ENCODE measurements at regions not wholly inside any gene's neighbourhood (a gene's known extent, or its start where the extent isn't known, plus 50 kb on each side); places are given as distances from the start of the nearest gene placed in this dataset.

DNA sequence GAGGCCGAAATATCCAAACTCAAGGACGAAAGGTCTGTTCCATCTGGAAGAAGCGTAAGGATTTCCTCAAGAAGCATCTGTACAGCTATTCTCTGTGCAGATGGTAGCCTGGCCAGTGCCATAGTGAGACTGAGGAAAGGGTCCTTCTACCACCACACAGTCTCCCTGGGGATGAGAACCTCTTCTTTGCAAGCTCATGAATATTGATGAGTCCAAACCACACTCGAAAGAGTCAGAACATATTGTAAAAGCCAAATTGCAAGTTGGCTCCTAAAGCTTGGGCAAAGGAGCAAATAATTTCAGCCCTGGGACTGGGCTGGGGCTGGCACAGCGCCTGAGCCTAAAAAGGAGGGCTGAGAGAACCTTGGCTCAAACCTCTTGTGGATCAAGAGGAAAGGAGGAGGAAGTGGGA lies 66.1 kb upstream of the PIP4K2A start (continued):
- TF ChIP-seq, protein P1, sequence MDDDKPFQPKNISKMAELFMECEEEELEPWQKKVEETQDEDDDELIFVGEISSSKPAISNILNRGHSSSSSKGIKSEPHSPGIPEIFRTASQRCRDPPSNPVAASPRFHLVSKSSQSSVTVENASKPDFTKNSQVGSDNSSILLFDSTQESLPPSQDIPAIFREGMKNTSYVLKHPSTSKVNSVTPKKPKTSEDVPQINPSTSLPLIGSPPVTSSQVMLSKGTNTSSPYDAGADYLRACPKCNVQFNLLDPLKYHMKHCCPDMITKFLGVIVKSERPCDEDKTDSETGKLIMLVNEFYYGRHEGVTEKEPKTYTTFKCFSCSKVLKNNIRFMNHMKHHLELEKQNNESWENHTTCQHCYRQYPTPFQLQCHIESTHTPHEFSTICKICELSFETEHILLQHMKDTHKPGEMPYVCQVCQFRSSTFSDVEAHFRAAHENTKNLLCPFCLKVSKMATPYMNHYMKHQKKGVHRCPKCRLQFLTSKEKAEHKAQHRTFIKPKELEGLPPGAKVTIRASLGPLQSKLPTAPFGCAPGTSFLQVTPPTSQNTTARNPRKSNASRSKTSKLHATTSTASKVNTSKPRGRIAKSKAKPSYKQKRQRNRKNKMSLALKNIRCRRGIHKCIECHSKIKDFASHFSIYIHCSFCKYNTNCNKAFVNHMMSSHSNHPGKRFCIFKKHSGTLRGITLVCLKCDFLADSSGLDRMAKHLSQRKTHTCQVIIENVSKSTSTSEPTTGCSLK (tag by site-specific recombination; IDR thresholded peaks at IDR 0.05), result no peak
- no peak for TF ChIP-seq ZBTB7A (tag by site-specific recombination; IDR thresholded peaks at IDR 0.05; ENCODE audit: low read depth)
- no peak for TF ChIP-seq ZNF623 (tag by site-specific recombination; IDR thresholded peaks at IDR 0.05)
- no peak for TF ChIP-seq GFI1B (tag by site-specific recombination; IDR thresholded peaks at IDR 0.05)
- TF ChIP-seq ZNF670 (tag by site-specific recombination; IDR thresholded peaks at IDR 0.05; ENCODE audit: low read depth), result no peak
- TF ChIP-seq ZNF354C (tag by site-specific recombination; IDR thresholded peaks at IDR 0.05; ENCODE audit: borderline replicate concordance, low read depth), result no peak
- no peak for TF ChIP-seq ZNF596 (tag by site-specific recombination; IDR thresholded peaks at IDR 0.05)
- TF ChIP-seq ZNF621 (tag by site-specific recombination; IDR thresholded peaks at IDR 0.05), result no peak

DNA sequence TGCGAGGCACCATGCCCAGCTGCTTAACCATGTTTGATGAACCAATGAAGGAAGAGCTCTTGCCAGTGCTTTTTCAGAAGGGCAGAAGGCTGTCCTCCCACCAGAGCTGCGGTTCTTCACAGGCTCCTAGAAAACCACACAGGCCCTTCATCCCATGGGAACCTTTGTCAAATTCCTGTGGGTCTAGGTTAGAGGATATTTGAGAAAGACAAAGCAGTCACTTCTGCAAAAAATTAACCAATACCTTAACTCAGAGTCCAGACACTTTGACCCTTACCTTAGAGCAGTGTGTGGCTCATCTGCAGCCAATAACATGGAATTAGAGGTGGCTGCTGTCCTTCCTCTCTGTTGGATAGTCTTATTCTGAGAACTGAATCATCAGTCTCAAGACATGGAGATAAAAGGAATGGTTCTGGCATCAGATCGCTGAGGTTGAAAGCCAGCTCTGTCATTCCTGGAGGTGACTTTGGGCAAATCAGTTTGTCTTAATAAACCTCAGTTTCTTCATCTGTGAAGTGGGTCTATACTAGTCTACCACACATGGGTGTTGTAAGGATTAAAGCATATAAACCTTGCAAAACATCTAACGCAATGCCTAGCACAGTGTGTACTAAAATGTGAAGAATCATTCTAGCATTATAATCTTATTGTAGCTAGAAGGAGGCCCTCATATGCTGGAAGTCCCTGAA lies 65.1 kb upstream of the PIP4K2A start:
- H3K9me3 ChIP-seq (ENCODE audit: control insufficient read depth, insufficient read depth, low read depth, low read length), result no peaks in the 10 kb centered on the region; the same call in 1 of the 2 replicates
- H3K4me3 ChIP-seq (ENCODE audit: low read depth, low read length), result no peak overlapping the region
- no peaks in the 10 kb centered on the region for H3K4me1 ChIP-seq (ENCODE audit: control insufficient read depth, insufficient read depth, low read length)
- no peaks in the 10 kb centered on the region for H3K36me3 ChIP-seq (ENCODE audit: control insufficient read depth in 2 of 2, insufficient read depth in 1 of 2, low read length in 2 of 2)
- ChIA-PET POLR2A (no interaction called here), CTCF (interaction anchor here (0.6 kb wide), 1 partner anchor 16 kb away, joined by 5 read pairs; no protein-coding TSS in a partner anchor)
- H3K27ac ChIP-seq (ENCODE audit: extremely low read depth, low read depth, low read length), result no peak overlapping the region
- TF ChIP-seq, protein P2, sequence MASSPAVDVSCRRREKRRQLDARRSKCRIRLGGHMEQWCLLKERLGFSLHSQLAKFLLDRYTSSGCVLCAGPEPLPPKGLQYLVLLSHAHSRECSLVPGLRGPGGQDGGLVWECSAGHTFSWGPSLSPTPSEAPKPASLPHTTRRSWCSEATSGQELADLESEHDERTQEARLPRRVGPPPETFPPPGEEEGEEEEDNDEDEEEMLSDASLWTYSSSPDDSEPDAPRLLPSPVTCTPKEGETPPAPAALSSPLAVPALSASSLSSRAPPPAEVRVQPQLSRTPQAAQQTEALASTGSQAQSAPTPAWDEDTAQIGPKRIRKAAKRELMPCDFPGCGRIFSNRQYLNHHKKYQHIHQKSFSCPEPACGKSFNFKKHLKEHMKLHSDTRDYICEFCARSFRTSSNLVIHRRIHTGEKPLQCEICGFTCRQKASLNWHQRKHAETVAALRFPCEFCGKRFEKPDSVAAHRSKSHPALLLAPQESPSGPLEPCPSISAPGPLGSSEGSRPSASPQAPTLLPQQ (tag by site-specific recombination; IDR thresholded peaks at IDR 0.05), result no peak
- no peak for TF ChIP-seq KLF8 (tag by site-specific recombination; IDR thresholded peaks at IDR 0.05)
- TF ChIP-seq, protein P3, sequence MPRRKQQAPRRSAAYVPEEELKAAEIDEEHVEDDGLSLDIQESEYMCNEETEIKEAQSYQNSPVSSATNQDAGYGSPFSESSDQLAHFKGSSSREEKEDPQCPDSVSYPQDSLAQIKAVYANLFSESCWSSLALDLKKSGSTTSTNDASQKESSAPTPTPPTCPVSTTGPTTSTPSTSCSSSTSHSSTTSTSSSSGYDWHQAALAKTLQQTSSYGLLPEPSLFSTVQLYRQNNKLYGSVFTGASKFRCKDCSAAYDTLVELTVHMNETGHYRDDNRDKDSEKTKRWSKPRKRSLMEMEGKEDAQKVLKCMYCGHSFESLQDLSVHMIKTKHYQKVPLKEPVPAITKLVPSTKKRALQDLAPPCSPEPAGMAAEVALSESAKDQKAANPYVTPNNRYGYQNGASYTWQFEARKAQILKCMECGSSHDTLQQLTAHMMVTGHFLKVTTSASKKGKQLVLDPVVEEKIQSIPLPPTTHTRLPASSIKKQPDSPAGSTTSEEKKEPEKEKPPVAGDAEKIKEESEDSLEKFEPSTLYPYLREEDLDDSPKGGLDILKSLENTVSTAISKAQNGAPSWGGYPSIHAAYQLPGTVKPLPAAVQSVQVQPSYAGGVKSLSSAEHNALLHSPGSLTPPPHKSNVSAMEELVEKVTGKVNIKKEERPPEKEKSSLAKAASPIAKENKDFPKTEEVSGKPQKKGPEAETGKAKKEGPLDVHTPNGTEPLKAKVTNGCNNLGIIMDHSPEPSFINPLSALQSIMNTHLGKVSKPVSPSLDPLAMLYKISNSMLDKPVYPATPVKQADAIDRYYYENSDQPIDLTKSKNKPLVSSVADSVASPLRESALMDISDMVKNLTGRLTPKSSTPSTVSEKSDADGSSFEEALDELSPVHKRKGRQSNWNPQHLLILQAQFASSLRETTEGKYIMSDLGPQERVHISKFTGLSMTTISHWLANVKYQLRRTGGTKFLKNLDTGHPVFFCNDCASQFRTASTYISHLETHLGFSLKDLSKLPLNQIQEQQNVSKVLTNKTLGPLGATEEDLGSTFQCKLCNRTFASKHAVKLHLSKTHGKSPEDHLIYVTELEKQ (tag by site-specific recombination; IDR thresholded peaks at IDR 0.05; ENCODE audit: borderline replicate concordance), result no peak
- no peak for TF ChIP-seq ZNF10 (tag by site-specific recombination; IDR thresholded peaks at IDR 0.05)
- TF ChIP-seq, protein P4, sequence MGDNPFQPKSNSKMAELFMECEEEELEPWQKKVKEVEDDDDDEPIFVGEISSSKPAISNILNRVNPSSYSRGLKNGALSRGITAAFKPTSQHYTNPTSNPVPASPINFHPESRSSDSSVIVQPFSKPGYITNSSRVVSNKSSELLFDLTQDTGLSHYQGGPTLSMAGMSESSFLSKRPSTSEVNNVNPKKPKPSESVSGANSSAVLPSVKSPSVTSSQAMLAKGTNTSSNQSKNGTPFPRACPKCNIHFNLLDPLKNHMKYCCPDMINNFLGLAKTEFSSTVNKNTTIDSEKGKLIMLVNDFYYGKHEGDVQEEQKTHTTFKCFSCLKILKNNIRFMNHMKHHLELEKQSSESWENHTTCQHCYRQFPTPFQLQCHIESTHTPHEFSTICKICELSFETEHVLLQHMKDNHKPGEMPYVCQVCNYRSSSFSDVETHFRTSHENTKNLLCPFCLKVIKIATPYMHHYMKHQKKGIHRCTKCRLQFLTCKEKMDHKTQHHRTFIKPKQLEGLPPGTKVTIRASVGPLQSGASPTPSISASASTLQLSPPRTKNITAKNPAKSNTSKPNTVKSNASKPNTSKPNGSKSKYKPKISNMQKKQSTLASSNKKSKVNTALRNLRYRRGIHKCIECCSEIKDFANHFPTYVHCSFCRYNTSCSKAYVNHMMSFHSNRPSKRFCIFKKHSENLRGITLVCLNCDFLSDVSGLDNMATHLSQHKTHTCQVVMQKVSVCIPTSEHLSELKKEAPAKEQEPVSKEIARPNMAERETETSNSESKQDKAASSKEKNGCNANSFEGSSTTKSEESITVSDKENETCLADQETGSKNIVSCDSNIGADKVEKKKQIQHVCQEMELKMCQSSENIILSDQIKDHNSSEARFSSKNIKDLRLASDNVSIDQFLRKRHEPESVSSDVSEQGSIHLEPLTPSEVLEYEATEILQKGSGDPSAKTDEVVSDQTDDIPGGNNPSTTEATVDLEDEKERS (tag by site-specific recombination; IDR thresholded peaks at IDR 0.05), result no peak
- TF ChIP-seq ZNF341 (tag by site-specific recombination; IDR thresholded peaks at IDR 0.05; ENCODE audit: low read depth), result no peak
- TF ChIP-seq ZNF169 (tag by site-specific recombination; IDR thresholded peaks at IDR 0.05), result no peak
- TF ChIP-seq SP3 (tag by site-specific recombination; IDR thresholded peaks at IDR 0.05), result no peak
- TF ChIP-seq, protein P5, sequence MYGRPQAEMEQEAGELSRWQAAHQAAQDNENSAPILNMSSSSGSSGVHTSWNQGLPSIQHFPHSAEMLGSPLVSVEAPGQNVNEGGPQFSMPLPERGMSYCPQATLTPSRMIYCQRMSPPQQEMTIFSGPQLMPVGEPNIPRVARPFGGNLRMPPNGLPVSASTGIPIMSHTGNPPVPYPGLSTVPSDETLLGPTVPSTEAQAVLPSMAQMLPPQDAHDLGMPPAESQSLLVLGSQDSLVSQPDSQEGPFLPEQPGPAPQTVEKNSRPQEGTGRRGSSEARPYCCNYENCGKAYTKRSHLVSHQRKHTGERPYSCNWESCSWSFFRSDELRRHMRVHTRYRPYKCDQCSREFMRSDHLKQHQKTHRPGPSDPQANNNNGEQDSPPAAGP (tag by site-specific recombination; IDR thresholded peaks at IDR 0.05), result no peak
- no peak for TF ChIP-seq ZNF112 (tag by site-specific recombination; IDR thresholded peaks at IDR 0.05)
- TF ChIP-seq ZNF521 (tag by site-specific recombination; IDR thresholded peaks at IDR 0.05), result no peak
- no peak for TF ChIP-seq BCL11B (tag by site-specific recombination; IDR thresholded peaks at IDR 0.05; ENCODE audit: low read depth)

Data from HEK293 (cell line).